GM21390 (cell line): ENCODE measurements at regions not wholly inside any gene's neighbourhood (a gene's known extent, or its start where the extent isn't known, plus 50 kb on each side); places are given as distances from the start of the nearest gene placed in this dataset.
A peak's percentile ranks its signal among the peaks of the same experiment; 100 is the strongest.
"Not testable (repeated sequence)": the region's sequence is repeated elsewhere in the genome, so short reads cannot be mapped to it uniquely, and the experiment has no call there.

Experiments
- ATAC-seq: cut with Tn5 transposase; IDR thresholded peaks from one replicate; pipeline ENCODE4 v1.9.1; 2021; ENCODE audit not compliant: unreplicated experiment

DNA sequence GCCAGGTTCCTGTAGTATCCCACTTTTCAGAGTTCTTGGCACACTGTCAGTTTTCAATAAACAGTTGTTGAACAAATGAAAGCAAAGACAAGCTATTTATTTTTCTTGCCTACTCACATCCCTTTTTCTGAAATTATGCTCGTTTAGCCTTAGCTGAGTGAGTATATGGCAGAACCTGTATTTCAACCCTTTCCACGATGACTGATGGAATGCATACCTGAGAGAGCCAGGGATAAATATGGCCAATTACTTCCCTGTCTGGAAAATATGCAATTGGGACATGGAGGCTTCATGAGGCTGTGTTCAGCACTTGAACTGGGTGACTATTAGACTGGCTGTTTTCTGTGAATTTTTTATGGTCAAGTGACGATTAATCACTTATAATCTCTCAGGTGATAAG lies 144.5 kb upstream of the POT1 start:
- ATAC-seq, result no peak

DNA sequence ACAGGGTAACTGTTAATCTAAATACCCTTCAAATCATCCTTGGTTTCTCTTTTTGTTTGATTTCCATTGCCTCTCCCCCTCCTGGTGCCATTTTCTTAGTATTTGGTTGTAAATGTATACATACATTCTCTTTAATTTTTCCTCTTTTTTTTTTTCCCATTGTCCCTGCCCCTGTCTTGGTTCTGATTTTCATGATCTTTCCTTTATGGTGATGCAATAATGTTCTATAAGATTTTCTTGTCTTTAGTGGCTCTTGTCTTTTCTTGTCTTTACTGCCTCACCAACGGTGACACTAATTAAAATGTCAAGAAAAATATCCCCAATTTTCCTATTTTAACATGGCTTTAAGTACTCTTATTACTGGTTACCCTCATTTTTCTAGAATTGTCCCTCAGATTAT lies 135.9 kb upstream of the POT1 start:
- ATAC-seq, result no peak

- no peak for ATAC-seq
These were observed 135.4 kb upstream of the POT1 start for GRCh38 chr7:125065001-125065400.

- peak; percentile 90 for ATAC-seq
These were observed 132.3 kb upstream of the POT1 start for GRCh38 chr7:125061776-125062397.

DNA sequence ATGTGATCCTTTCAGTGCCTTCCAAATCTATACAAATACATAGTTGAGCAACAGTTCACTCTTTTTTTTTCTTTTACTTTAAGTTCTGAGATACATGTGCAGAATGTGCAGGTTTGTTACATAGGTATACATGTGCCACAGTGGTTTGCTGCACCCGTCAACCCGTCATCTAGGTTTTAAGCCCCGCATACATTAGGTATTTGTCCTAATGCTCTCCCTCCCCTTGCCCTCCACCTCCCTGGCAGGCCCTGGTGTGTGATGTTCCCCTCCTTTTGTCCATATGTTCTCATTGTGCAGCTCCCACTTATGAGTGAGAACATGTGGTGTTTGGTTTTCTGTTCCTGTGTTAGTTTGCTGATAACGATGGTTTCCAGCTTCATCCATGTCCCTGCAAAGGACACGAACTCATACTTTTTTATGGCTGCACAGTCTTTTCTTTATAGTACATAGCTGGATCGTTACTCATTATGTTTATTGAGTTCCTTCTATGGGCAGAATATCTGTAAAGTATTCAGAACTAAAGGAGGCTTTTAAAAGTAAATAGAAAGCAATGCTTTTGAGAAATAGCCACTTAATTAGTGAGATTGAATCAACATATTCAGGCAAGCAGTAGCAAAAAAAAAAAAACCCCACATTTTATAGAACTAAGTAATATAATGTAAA lies 131.6 kb upstream of the POT1 start:
- ATAC-seq, result not testable (repeated sequence)

DNA sequence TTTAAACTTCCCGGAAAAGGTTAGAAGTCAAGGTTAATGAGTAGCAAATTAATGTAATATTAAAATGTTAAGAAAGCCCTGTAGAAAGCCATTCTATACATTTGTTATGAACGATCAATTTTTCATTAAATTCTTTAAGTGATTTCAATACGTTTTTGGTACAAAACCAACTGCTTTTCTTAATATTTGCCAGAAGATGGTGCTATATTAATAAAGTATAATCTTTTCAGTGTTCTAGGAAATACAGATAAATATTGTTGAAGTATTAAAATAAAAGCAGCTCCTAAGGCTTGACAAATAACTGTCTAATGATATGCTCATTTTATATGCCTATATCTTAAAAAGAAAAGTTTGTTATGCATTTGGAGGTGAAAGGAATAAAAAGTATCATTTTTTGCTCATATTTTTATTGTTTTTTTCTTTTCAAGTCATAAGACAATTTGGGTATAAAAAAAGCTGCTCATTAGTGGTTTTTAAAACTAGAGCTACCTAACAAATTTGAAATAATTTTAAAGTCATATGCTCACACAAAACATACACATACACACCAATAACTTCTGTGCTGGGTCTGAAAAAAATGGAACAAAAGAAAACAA lies 130.3 kb upstream of the POT1 start:
- no peak for ATAC-seq

GRCh38 chr7:125057963-125058362 lies 128.3 kb upstream of the POT1 start:
- ATAC-seq, result no peak

DNA sequence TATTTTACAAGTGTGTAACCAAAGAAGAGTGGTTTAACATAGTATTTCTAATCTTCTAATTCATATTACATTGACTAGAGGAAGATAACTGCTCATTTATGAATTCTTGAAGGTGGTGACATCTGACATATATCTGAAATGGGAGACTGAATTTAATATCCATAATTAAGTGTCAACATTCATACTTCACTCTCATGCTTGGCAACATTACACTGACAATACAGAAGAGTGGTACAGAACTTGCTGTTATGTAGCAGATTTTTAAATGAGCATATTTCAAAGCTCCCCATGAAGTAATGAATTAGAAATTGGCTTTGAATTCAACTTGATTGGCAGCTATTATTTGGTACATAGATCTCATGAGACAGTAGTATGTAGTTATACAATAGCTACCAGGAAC lies 125.8 kb upstream of the POT1 start:
- ATAC-seq, result no peak

GRCh38 chr7:125046767-125047166 lies 117.1 kb upstream of the POT1 start:
- no peak for ATAC-seq

- no peak for ATAC-seq
These were observed 103.9 kb upstream of the POT1 start for GRCh38 chr7:125033506-125033905.

GRCh38 chr7:125032943-125033342 lies 103.3 kb upstream of the POT1 start:
- ATAC-seq, result no peak

DNA sequence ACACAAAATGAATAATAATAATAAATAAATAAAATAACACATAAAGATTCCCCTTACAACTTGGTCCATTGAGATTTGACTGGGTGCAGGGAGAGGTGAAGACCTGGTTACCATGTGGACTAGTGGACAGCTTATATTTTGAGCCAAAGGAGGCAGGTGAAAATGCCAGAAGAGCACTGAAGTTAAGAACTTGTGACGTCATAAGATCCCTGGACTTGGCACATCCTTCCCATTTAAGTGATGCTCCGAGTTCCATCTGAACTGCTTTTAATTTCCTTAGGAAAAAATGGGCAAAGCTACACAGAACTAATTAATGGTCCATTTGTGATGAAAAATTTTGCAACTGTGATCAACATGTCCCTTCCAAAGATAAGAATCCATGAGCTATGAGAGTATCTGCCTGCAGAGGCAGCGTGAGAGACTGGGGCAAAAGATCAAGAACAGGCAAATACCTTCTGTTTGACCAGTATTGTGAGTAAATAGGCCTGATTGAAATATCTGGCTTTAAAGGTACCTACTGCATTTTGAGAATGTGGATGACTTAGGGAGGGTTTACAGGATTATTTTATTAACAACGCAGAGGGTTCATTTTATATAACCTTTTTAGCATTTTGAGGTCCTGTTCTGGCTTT lies 101.2 kb upstream of the POT1 start:
- ATAC-seq, result no peak

GRCh38 chr7:125025620-125026019 lies 96.0 kb upstream of the POT1 start:
- no peak for ATAC-seq

GRCh38 chr7:125020801-125021200 lies 91.2 kb upstream of the POT1 start:
- ATAC-seq, result no peak

DNA sequence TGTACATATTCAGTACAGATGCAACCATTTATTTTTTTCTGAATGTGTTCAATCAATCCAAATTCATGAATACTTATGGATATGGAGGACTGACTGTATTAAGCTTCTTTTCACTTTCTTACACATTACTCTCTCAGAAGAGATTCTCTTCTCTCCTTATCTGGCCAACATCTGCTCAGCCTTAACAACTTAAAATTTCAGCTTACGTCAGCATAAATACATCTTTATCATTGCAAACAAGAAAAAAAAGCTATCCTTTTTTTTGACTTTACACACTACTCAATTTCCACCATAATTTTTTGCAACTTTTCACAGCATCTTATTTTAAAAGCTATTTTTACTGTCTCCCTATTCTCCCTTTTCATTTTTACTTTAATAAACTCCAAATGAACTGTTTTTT lies 80.9 kb upstream of the POT1 start:
- ATAC-seq, result no peak

DNA sequence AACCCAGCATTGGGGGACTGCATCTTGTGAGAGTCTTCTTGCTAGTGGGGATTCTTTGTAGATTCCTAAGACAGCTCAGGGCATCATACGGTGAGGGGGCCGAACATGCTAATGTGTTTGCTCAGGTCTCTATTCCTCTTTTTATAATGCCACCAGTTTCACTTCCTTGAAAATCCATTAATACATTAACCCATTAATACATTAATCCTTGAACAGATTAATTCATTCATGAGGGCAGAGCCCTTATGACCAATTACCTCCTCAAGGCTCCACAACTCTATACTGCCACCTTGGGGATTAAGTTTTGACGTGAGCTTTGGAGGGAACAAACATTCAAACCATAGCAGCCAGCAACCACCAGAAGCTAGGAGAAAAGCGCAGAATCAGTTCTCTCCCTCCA lies 67.2 kb upstream of the POT1 start:
- no peak for ATAC-seq

DNA sequence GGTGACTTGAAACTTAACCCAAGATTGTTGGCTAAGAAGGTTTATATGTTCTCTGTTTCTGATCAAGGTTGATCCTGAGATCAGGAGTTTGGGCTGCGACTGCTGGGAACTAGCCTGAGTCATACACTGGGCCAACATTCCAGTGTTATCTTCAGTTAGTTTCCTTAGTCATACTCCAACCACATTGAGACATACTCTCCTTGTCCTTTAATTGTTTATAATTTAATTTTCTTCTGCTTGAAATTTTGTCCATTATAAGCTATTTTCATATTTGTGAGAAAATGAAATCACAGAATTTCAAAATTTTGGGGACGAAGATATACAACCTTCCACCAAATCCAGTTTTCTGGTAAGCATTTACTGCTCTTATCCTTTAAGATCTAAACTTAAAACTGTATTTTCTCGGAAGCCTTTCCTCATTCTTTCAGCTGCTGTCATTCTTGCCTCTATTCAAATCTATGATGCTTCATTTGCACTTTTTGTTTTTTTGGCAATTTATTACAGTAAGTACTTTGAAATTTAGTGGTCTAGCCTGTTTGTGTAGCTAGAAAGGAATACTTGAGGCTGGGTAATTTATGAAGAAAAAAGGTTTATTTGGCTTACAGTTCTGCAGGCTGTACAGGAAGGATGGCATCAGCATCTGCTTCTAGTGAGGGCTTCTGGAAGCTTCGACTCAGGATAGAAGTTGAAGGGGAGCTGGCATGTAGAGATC lies 63.4 kb upstream of the POT1 start:
- ATAC-seq, result no peak

- no peak for ATAC-seq
These were observed 60.3 kb upstream of the POT1 start for GRCh38 chr7:124989911-124990310.
